CD14-positive monocyte (primary cell): ENCODE measurements at regions not wholly inside any gene's neighbourhood (a gene's known extent, or its start where the extent isn't known, plus 50 kb on each side); places are given as distances from the start of the nearest gene placed in this dataset.
"Not testable (repeated sequence)": the region's sequence is repeated elsewhere in the genome, so short reads cannot be mapped to it uniquely, and the experiment has no call there.

Experiments used
- DNase-seq, 3 donors: peaks; one replicate each; pipeline ENCODE4 v3.0.0-alpha.2; 2011 to 2022
- H2AFZ ChIP-seq: 2 replicates; pipeline ENCODE4 v1.6.0; 2012; ENCODE audit warnings: mild to moderate bottlenecking, low read depth, low read length, inconsistent platforms; ENCODE audit not compliant: insufficient read depth, poor library complexity, severe bottlenecking
- H3K27ac ChIP-seq, 2 donors: 1 replicate in 1 of 2; 2 replicates in 1 of 2; pipeline ENCODE4 v1.5.1; 2012 to 2013; ENCODE audit warnings: low read length in 2 of 2, control low read depth in 1 of 2, inconsistent platforms in 1 of 2, low read depth in 1 of 2, mild to moderate bottlenecking in 1 of 2
- H3K27me3 ChIP-seq, 2 donors: one replicate each; pipeline versions ENCODE4 v1.6.0 to v1.6.1; 2011 to 2013; ENCODE audit warnings: low read length in 2 of 2; ENCODE audit not compliant: control insufficient read depth in 2 of 2, insufficient read depth in 2 of 2
- H3K36me3 ChIP-seq, 2 donors: replicated peaks in 1 of 2; 1 replicate in 1 of 2; 2 replicates in 1 of 2; pipeline versions ENCODE4 v1.5.1 to v1.6.1; 2012 to 2013; ENCODE audit warnings: low read length in 2 of 2, control low read depth in 1 of 2, inconsistent platforms in 1 of 2, mild to moderate bottlenecking in 1 of 2; ENCODE audit not compliant: insufficient read depth in 2 of 2, control insufficient read depth in 1 of 2
- H3K4me1 ChIP-seq, 2 donors: 1 replicate in 1 of 2; 2 replicates in 1 of 2; pipeline versions ENCODE4 v1.5.1 to v1.6.1; 2012 to 2013; ENCODE audit warnings: low read length in 2 of 2, control low read depth in 1 of 2, inconsistent platforms in 1 of 2, mild to moderate bottlenecking in 1 of 2, moderate library complexity in 1 of 2; ENCODE audit not compliant: insufficient read depth in 2 of 2, control insufficient read depth in 1 of 2
- H3K4me2 ChIP-seq: replicated peaks from 2 replicates; pipeline ENCODE3; 2012; ENCODE audit warnings: low read length, moderate library complexity, mild to moderate bottlenecking; ENCODE audit not compliant: poor library complexity, severe bottlenecking; ENCODE audit errors: extremely low read depth
- H3K4me3 ChIP-seq, 3 experiments: fragments of 200-600 bp in 1 of 3; sonication (generic) in 1 of 3; replicated peaks in 1 of 3; 1 replicate in 2 of 3; 2 replicates in 1 of 3; pipeline ENCODE4 v1.5.1; 2011 to 2013; ENCODE audit warnings: low read length in 3 of 3, mild to moderate bottlenecking in 3 of 3, control low read depth in 2 of 3, low read depth in 2 of 3, inconsistent platforms in 1 of 3, moderate library complexity in 1 of 3
- H3K79me2 ChIP-seq: 2 replicates; pipeline ENCODE4 v1.6.0; 2012; ENCODE audit warnings: mild to moderate bottlenecking, control low read depth, inconsistent platforms, low read length, moderate library complexity; ENCODE audit not compliant: insufficient read depth
- H3K9ac ChIP-seq: 2 replicates; pipeline ENCODE4 v1.6.0; 2017; ENCODE audit warnings: low read length, mild to moderate bottlenecking; ENCODE audit not compliant: insufficient read depth, poor library complexity, severe bottlenecking
- H3K9me3 ChIP-seq, 2 donors: replicated peaks in 1 of 2; 1 replicate in 1 of 2; 2 replicates in 1 of 2; pipeline versions ENCODE4 v1.5.1 to v1.6.1; 2012 to 2013; ENCODE audit warnings: low read length in 2 of 2, control low read depth in 1 of 2; ENCODE audit not compliant: control insufficient read depth in 1 of 2, insufficient read depth in 1 of 2
- H4K20me1 ChIP-seq: 2 replicates; pipeline ENCODE4 v1.6.0; 2012; ENCODE audit warnings: mild to moderate bottlenecking, low read length, control low read depth, moderate library complexity; ENCODE audit not compliant: insufficient read depth
- H3K27ac Mint-ChIP-seq, 7 donors: one replicate each; pipeline ENCODE4 v1.8.0; 2020; ENCODE audit warnings: mild to moderate bottlenecking in 7 of 7, mixed read lengths in 7 of 7, moderate library complexity in 6 of 7, inconsistent platforms in 2 of 7
- H3K27me3 Mint-ChIP-seq, 3 donors: one replicate each; pipeline ENCODE4 v1.8.0; 2021 to 2022; ENCODE audit warnings: low read depth in 3 of 3, mild to moderate bottlenecking in 3 of 3, mixed read lengths in 3 of 3, moderate library complexity in 3 of 3, inconsistent platforms in 1 of 3
- H3K36me3 Mint-ChIP-seq, 2 donors: one replicate each; pipeline ENCODE4 v1.8.0; 2020; ENCODE audit warnings: mixed read lengths in 2 of 2, inconsistent platforms in 1 of 2, mild to moderate bottlenecking in 1 of 2
- H3K4me1 Mint-ChIP-seq: one replicate; pipeline ENCODE4 v1.8.0; 2020; ENCODE audit warnings: mild to moderate bottlenecking, mixed read lengths
- H3K4me3 Mint-ChIP-seq, 2 donors: one replicate each; pipeline ENCODE4 v1.8.0; 2020; ENCODE audit warnings: mild to moderate bottlenecking in 2 of 2, mixed read lengths in 2 of 2, moderate library complexity in 1 of 2
- H3K9me3 Mint-ChIP-seq, 7 donors: one replicate each; pipeline ENCODE4 v1.8.0; 2020 to 2022; ENCODE audit warnings: mixed read lengths in 7 of 7, mild to moderate bottlenecking in 6 of 7, moderate library complexity in 6 of 7, inconsistent platforms in 2 of 7
- CTCF ChIP-seq: fragments of 200-600 bp; IDR thresholded peaks from one replicate; pipeline ENCODE4 v1.8.0; 2022; ENCODE audit warnings: antibody characterized with exemption, mild to moderate bottlenecking
- WGBS: methylation state at CpG from one replicate; pipeline ENCODE4 v1.1.5; 2013; ENCODE audit warnings: missing lambda C conversion rate; ENCODE audit not compliant: insufficient coverage; 5-methylcytosine and 5-hydroxymethylcytosine counted together
- intact Hi-C, 2 donors: fragments of 100-400 bp; cut with micrococcal nuclease; formaldehyde crosslinking; loops; one replicate each; pipeline versions ENCODE4 v1.15.0 to v1.15.1; 2023

GRCh38 chr6:121733234-121733633 lies 297.8 kb downstream of the GJA1 start:
- intact Hi-C loops: no loop called here
- Mint-ChIP-seq H3K27me3 (no peaks in the 10 kb centered on the region), H3K4me3 (no peak overlapping the region)

GRCh38 chr6:121740188-121740587 lies 304.7 kb downstream of the GJA1 start:
- H3K4me1 Mint-ChIP-seq, H3K79me2 ChIP-seq, H3K4me1 ChIP-seq, H2AFZ ChIP-seq, H3K27ac ChIP-seq, H4K20me1 ChIP-seq, intact Hi-C loops, H3K9ac ChIP-seq, DNase-seq, H3K4me3 ChIP-seq, H3K9me3 ChIP-seq, H3K4me3 Mint-ChIP-seq, H3K36me3 ChIP-seq, H3K27me3 Mint-ChIP-seq, H3K27me3 ChIP-seq, H3K27ac Mint-ChIP-seq, H3K4me2 ChIP-seq, H3K36me3 Mint-ChIP-seq: not testable (repeated sequence)
- H3K9me3 Mint-ChIP-seq: peaks cover 3 to 16% (median 8%) of the 10 kb centered on the region in 7 donors
- 95% methylated on average over 3 of the region's 6 CpGs for WGBS

More at GRCh38 chr6:121733234-121733633, 297.8 kb downstream of the GJA1 start:
- H3K9me3 ChIP-seq: peaks cover 8 to 14% of the 10 kb centered on the region in 2 donors
- DNase-seq: no peak
- no peak overlapping the region for H3K9ac ChIP-seq
- no peaks in the 10 kb centered on the region for H3K27me3 ChIP-seq
- H3K4me1 ChIP-seq: no peaks in the 10 kb centered on the region
- Mint-ChIP-seq H3K36me3 (no peaks in the 10 kb centered on the region), H3K27ac (no peak overlapping the region), H3K4me1 (no peaks in the 10 kb centered on the region), H3K9me3 (peaks cover 2 to 17% (median 13%) of the 10 kb centered on the region in 7 donors)
- no peaks in the 10 kb centered on the region for H3K79me2 ChIP-seq
- no peak overlapping the region for H3K27ac ChIP-seq
- H2AFZ ChIP-seq: no peak overlapping the region
- H4K20me1 ChIP-seq: no peaks in the 10 kb centered on the region
- no peak overlapping the region for H3K4me3 ChIP-seq
- H3K4me2 ChIP-seq: no peak overlapping the region
- TF ChIP-seq CTCF: no peak
- no peaks in the 10 kb centered on the region for H3K36me3 ChIP-seq
